ENCODE measurements at regions not wholly inside any gene's neighbourhood (a gene's known extent, or its start where the extent isn't known, plus 50 kb on each side); places are given as distances from the start of the nearest gene placed in this dataset.

DNA sequence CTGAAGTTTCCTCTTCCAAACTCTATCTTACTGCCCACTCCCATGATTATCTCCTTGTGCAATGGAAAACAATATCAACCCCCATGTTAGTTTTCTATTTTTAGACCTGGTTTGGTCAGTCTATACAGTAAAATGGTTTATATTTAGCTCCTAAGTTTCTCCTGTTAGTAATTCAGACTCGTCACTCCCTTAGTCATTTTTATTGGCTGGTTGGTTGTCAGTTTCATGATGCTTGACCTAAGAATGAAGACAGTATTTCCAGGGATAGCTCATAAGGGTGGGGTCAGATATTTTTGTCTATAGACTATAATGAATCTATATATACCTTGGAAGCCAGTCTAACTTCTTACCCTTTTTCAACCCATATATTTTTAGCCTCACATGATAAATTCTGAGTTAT lies 61.4 kb upstream of the NEUROD1 start:
- H3K9me1 ChIP-seq (replicated peaks; ENCODE audit: control insufficient read depth, extremely low read depth, insufficient read depth, low read length) = no peaks in the 10 kb centered on the region
- no peak overlapping the region for H3K4me2 ChIP-seq (ENCODE audit: insufficient read depth, low read length)
- CTCF ChIA-PET = interaction anchor here (1.6 to 4.2 kb wide), 7 partner anchors 26 to 391 kb away, joined by 3 to 415 read pairs (median 21); partner anchors contain the start of gene ITPRID2
- DNase-seq (ENCODE audit: low read depth, low spot score) (no peak), FAIRE-seq (no peak)
- H2AFZ ChIP-seq (ENCODE audit: low read depth, low read length) = no peak overlapping the region
- no peak overlapping the region for H3K4me3 ChIP-seq (replicated peaks in 1 of 3; ENCODE audit: insufficient read depth in 1 of 3, low read depth in 1 of 3, low read length in 3 of 3)
- H3K9me3 ChIP-seq (replicated peaks; ENCODE audit: control insufficient read depth, insufficient read depth, low read length) = no peaks in the 10 kb centered on the region
- no peaks in the 10 kb centered on the region for H3K79me2 ChIP-seq (ENCODE audit: control insufficient read depth, insufficient read depth, low read length)
- TF ChIP-seq, protein P1, sequence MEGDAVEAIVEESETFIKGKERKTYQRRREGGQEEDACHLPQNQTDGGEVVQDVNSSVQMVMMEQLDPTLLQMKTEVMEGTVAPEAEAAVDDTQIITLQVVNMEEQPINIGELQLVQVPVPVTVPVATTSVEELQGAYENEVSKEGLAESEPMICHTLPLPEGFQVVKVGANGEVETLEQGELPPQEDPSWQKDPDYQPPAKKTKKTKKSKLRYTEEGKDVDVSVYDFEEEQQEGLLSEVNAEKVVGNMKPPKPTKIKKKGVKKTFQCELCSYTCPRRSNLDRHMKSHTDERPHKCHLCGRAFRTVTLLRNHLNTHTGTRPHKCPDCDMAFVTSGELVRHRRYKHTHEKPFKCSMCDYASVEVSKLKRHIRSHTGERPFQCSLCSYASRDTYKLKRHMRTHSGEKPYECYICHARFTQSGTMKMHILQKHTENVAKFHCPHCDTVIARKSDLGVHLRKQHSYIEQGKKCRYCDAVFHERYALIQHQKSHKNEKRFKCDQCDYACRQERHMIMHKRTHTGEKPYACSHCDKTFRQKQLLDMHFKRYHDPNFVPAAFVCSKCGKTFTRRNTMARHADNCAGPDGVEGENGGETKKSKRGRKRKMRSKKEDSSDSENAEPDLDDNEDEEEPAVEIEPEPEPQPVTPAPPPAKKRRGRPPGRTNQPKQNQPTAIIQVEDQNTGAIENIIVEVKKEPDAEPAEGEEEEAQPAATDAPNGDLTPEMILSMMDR (IDR thresholded peaks at IDR 0.05; ENCODE audit: extremely low read depth in 1 of 2, insufficient read depth in 1 of 2, low read depth in 1 of 2, low read length in 2 of 2) = no peak
- no peak for TF ChIP-seq FOS (IDR thresholded peaks at IDR 0.05; ENCODE audit: borderline replicate concordance, insufficient read depth, low read length)
- no peak for TF ChIP-seq POLR2A (IDR thresholded peaks at IDR 0.05; ENCODE audit: low read depth, low read length)
- no peak for TF ChIP-seq GATA2 (IDR thresholded peaks at IDR 0.05; ENCODE audit: insufficient read depth, insufficient read length, low read depth, low read length)
- no peak for TF ChIP-seq EZH2 (IDR thresholded peaks at IDR 0.05; ENCODE audit: borderline replicate concordance, low read depth, low read length, severe bottlenecking)
- TF ChIP-seq POLR2AphosphoS5 (IDR thresholded peaks at IDR 0.05; ENCODE audit: insufficient read depth, low read depth, low read length) = no peak
- no peak for TF ChIP-seq JUN (IDR thresholded peaks at IDR 0.05; ENCODE audit: borderline replicate concordance, insufficient read depth, insufficient read length, low read depth)
- TF ChIP-seq, protein P2, sequence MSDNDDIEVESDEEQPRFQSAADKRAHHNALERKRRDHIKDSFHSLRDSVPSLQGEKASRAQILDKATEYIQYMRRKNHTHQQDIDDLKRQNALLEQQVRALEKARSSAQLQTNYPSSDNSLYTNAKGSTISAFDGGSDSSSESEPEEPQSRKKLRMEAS (IDR thresholded peaks at IDR 0.05; ENCODE audit: insufficient read depth, insufficient read length) = no peak
- no peak for TF ChIP-seq MYC (IDR thresholded peaks at IDR 0.05; ENCODE audit: low read depth, low read length)
- peaks cover 15% of the 10 kb centered on the region for H3K4me1 ChIP-seq (ENCODE audit: control insufficient read depth, extremely low read depth, insufficient read depth, low read length)
- no peak overlapping the region for H3K27ac ChIP-seq (ENCODE audit: insufficient read depth, low read depth, low read length)
- dilution Hi-C loops (cut with MboI; ENCODE audit: extremely low pct_ligation_motif_present, low sequenced_read_pairs) (no loop called here), intact Hi-C loops (cut with micrococcal nuclease) (loop anchor here (2.0 kb wide), 3 partner anchors 37 to 909 kb away; no protein-coding TSS in a partner anchor)
- no peaks in the 10 kb centered on the region for H3K36me3 ChIP-seq (ENCODE audit: control insufficient read depth in 2 of 2, extremely low read depth in 1 of 2, insufficient read depth in 2 of 2, low read length in 2 of 2)
- no peaks in the 10 kb centered on the region for H3K27me3 ChIP-seq (ENCODE audit: control insufficient read depth in 2 of 2, insufficient read depth in 2 of 2, low read length in 2 of 2)
- BruUV-seq (replicated peaks) = no TSS peak
- no peak overlapping the region for H3K9ac ChIP-seq (replicated peaks; ENCODE audit: extremely low read depth, insufficient read depth, low read length)
- no peaks in the 10 kb centered on the region for H4K20me1 ChIP-seq (replicated peaks; ENCODE audit: control insufficient read depth, extremely low read depth, insufficient read depth, low read length)
- POLR2A ChIA-PET = interaction anchor here (1.7 kb wide), 1 partner anchor 150 kb away, joined by 8 read pairs; the partner anchor contains the start of gene ITPRID2

Data from endothelial cell of umbilical vein (primary cell).